ENCODE measurements at regions not wholly inside any gene's neighbourhood (a gene's known extent, or its start where the extent isn't known, plus 50 kb on each side); places are given as distances from the start of the nearest gene placed in this dataset.

DNA sequence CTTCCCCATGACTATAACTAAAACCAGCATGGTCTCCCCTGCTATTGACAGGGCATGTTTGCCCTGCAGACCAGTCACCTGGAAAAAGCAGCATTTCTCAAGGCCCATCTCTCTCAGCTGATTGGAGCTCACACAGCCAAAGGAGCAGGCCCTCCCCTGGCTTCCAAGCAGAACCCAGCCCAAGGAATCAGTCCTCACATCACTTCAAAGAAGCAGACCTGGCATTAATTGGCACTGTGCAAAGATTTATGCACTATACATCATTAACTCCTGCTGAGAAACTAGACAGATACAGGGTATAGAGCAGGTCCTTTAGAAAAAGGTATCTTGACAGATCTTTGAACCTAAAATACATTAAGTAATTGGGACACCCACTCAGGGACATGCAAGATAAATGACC lies 323.8 kb upstream of the PPP2R3A start:
- Mint-ChIP-seq H3K4me1 (ENCODE audit: unreplicated experiment) (no peaks in the 10 kb centered on the region), H3K4me3 (ENCODE audit: unreplicated experiment) (no peak overlapping the region), H3K27ac (ENCODE audit: unreplicated experiment) (no peak overlapping the region), H3K36me3 (ENCODE audit: unreplicated experiment) (no peaks in the 10 kb centered on the region), H3K27me3 (ENCODE audit: unreplicated experiment) (no peaks in the 10 kb centered on the region), H3K9me3 (ENCODE audit: unreplicated experiment) (peaks cover 4% of the 10 kb centered on the region)
- no peak for DNase-seq (ENCODE audit: extremely low spot score, unreplicated experiment)
- TF ChIP-seq, protein P1, sequence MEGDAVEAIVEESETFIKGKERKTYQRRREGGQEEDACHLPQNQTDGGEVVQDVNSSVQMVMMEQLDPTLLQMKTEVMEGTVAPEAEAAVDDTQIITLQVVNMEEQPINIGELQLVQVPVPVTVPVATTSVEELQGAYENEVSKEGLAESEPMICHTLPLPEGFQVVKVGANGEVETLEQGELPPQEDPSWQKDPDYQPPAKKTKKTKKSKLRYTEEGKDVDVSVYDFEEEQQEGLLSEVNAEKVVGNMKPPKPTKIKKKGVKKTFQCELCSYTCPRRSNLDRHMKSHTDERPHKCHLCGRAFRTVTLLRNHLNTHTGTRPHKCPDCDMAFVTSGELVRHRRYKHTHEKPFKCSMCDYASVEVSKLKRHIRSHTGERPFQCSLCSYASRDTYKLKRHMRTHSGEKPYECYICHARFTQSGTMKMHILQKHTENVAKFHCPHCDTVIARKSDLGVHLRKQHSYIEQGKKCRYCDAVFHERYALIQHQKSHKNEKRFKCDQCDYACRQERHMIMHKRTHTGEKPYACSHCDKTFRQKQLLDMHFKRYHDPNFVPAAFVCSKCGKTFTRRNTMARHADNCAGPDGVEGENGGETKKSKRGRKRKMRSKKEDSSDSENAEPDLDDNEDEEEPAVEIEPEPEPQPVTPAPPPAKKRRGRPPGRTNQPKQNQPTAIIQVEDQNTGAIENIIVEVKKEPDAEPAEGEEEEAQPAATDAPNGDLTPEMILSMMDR (IDR thresholded peaks at IDR 0.05), result no peak

DNA sequence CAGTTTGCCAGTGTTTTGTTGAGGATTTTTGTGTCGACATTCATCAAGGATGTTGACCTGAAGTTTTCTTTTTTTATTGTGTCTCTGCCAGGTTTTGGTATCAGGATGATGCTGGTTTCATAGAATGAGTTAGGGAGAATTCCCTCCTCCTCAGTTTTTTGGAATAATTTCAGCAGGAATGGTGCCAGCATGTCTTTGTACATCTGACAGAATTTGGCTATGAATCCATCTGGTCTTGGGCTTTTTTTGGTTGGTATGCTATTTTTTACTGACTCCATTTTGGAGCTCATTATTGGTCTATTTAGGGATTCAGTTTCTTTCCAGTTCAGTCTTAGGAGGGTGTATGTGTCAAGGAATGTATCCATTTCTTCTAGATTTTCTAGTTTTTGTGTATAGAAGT lies 320.0 kb upstream of the PPP2R3A start:
- no peak for DNase-seq (ENCODE audit: extremely low spot score, unreplicated experiment)
- TF ChIP-seq, protein P1 (IDR thresholded peaks at IDR 0.05), result no peak
- H3K9me3 Mint-ChIP-seq (ENCODE audit: unreplicated experiment), result peaks cover 9% of the 10 kb centered on the region
- no peaks in the 10 kb centered on the region for H3K36me3 Mint-ChIP-seq (ENCODE audit: unreplicated experiment)
- H3K4me3 Mint-ChIP-seq (ENCODE audit: unreplicated experiment), result no peak overlapping the region
- no peak overlapping the region for H3K27ac Mint-ChIP-seq (ENCODE audit: unreplicated experiment)
- no peaks in the 10 kb centered on the region for H3K27me3 Mint-ChIP-seq (ENCODE audit: unreplicated experiment)
- no peaks in the 10 kb centered on the region for H3K4me1 Mint-ChIP-seq (ENCODE audit: unreplicated experiment)

DNA sequence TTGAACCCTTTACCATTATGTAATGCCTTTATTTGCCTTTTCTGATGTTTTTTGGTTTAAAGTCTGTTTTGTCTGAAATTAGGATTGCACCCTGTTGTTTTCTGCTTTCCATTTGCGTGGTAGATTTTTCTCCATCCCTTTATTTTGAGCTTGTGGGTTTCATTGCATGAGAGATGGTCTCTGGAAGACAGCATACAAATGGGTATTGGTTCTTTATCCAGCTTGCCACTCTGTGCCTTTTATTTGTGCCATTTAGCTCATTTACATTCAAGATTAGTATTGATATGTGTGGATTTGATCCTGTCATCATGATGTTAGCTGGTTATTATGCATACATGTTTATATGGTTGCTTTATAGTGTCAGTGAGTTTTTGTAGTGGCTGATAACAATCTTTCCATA lies 318.7 kb upstream of the PPP2R3A start:
- Mint-ChIP-seq H3K27ac (ENCODE audit: unreplicated experiment) (no peak overlapping the region), H3K4me1 (ENCODE audit: unreplicated experiment) (no peaks in the 10 kb centered on the region), H3K36me3 (ENCODE audit: unreplicated experiment) (no peaks in the 10 kb centered on the region), H3K27me3 (ENCODE audit: unreplicated experiment) (no peaks in the 10 kb centered on the region), H3K9me3 (ENCODE audit: unreplicated experiment) (peaks cover 8% of the 10 kb centered on the region), H3K4me3 (ENCODE audit: unreplicated experiment) (no peak overlapping the region)
- TF ChIP-seq, protein P1 (IDR thresholded peaks at IDR 0.05), result no peak
- DNase-seq (ENCODE audit: extremely low spot score, unreplicated experiment), result no peak

DNA sequence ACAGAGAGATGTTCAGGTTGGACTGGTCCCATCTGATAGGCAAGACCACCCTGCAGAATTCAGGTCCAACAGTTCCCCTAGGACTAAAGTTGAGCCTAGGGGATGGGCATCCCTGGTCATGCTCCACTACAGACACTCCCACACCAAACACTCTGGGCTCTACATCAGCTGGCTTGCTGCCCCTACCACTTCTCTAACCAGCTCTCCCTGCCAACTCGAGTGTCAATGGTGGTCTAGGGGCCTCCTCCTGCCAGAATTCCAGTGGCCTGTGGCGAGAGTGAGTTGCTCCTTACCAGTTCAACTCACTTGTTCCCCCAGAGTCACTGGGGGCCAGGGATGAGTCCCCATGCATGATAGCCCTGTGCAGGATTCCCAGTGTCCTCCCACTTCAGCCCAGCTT lies 316.2 kb upstream of the PPP2R3A start:
- H3K4me1 Mint-ChIP-seq (ENCODE audit: unreplicated experiment), result no peaks in the 10 kb centered on the region
- TF ChIP-seq, protein P1 (IDR thresholded peaks at IDR 0.05), result no peak
- H3K27me3 Mint-ChIP-seq (ENCODE audit: unreplicated experiment), result no peaks in the 10 kb centered on the region
- H3K4me3 Mint-ChIP-seq (ENCODE audit: unreplicated experiment), result no peak overlapping the region
- DNase-seq (ENCODE audit: extremely low spot score, unreplicated experiment), result no peak
- no peak overlapping the region for H3K27ac Mint-ChIP-seq (ENCODE audit: unreplicated experiment)
- H3K9me3 Mint-ChIP-seq (ENCODE audit: unreplicated experiment), result peaks cover 8% of the 10 kb centered on the region
- H3K36me3 Mint-ChIP-seq (ENCODE audit: unreplicated experiment), result no peaks in the 10 kb centered on the region

DNA sequence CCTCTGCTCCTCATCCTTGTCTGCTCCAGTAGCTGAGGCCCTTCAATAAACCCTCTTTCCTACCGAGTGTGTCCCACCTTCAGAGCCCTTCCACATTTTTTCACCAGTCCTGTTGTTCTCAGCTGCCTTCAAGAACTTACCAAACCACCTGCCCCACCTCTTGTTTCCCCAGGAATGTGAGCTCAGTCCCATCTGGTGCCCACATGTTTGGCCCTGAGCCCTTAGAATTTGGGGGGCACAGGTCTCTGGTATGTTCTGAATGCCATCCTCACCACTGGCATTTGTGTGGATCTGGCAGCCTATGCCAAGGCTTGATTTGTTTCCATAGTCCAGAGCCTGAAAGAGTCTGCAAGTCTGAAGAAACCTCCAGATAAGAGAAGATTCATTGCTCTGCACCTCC lies 315.2 kb upstream of the PPP2R3A start:
- Mint-ChIP-seq H3K9me3 (ENCODE audit: unreplicated experiment) (peaks cover 8% of the 10 kb centered on the region), H3K4me1 (ENCODE audit: unreplicated experiment) (no peaks in the 10 kb centered on the region), H3K4me3 (ENCODE audit: unreplicated experiment) (no peak overlapping the region), H3K27ac (ENCODE audit: unreplicated experiment) (no peak overlapping the region), H3K36me3 (ENCODE audit: unreplicated experiment) (no peaks in the 10 kb centered on the region), H3K27me3 (ENCODE audit: unreplicated experiment) (no peaks in the 10 kb centered on the region)
- no peak for DNase-seq (ENCODE audit: extremely low spot score, unreplicated experiment)
- TF ChIP-seq, protein P1 (IDR thresholded peaks at IDR 0.05), result no peak

Data from osteocyte (in vitro differentiated cells).